ENCODE measurements at regions not wholly inside any gene's neighbourhood (a gene's known extent, or its start where the extent isn't known, plus 50 kb on each side); places are given as distances from the start of the nearest gene placed in this dataset.

- DNase-seq (no peak), ATAC-seq (ENCODE audit: poor library complexity) (no peak)
- intact Hi-C loops (cut with DNase I), result no loop called here
Observed at GRCh38 chr13:26950546-26950945, 190.0 kb upstream of the GPR12 start.

- no peak for DNase-seq
- no peak for ATAC-seq (ENCODE audit: poor library complexity)
- intact Hi-C loops (cut with DNase I), result loop anchor here (5.0 kb wide), 1 partner anchor 407 kb away; no protein-coding TSS in a partner anchor
Observed at GRCh38 chr13:26949701-26950502, 189.3 kb upstream of the GPR12 start.

GRCh38 chr13:26948353-26948752, 187.8 kb upstream of the GPR12 start:
- DNase-seq (no peak), ATAC-seq (ENCODE audit: poor library complexity) (no peak)
- intact Hi-C loops (cut with DNase I), result loop anchor here (5.0 kb wide), 1 partner anchor 409 kb away; no protein-coding TSS in a partner anchor

- intact Hi-C loops (cut with DNase I), result loop anchor here (5.0 kb wide), 1 partner anchor 410 kb away; no protein-coding TSS in a partner anchor
- ATAC-seq (ENCODE audit: poor library complexity) (peak; percentile 80), DNase-seq (no peak)
Observed at GRCh38 chr13:26946684-26947343, 186.2 kb upstream of the GPR12 start.

GRCh38 chr13:26943748-26944147, 183.2 kb upstream of the GPR12 start:
- DNase-seq, result no peak
- ATAC-seq (ENCODE audit: poor library complexity), result peak; percentile 71
- intact Hi-C loops (cut with DNase I), result no loop called here

- DNase-seq, result no peak
- intact Hi-C loops (cut with DNase I), result no loop called here
- no peak for ATAC-seq (ENCODE audit: poor library complexity)
Observed at GRCh38 chr13:26942184-26942583, 181.6 kb upstream of the GPR12 start.

GRCh38 chr13:26941345-26942174, 181.0 kb upstream of the GPR12 start:
- ATAC-seq (ENCODE audit: poor library complexity) (peak; percentile 30), DNase-seq (no peak)
- intact Hi-C loops (cut with DNase I), result no loop called here

- intact Hi-C loops (cut with DNase I), result no loop called here
- no peak for ATAC-seq (ENCODE audit: poor library complexity)
- DNase-seq, result no peak
Observed at GRCh38 chr13:26934096-26934495, 173.5 kb upstream of the GPR12 start.

GRCh38 chr13:26932465-26932864, 171.9 kb upstream of the GPR12 start:
- ATAC-seq (ENCODE audit: poor library complexity) (no peak), DNase-seq (no peak)
- intact Hi-C loops (cut with DNase I), result no loop called here

- ATAC-seq (ENCODE audit: poor library complexity) (peak; percentile 82), DNase-seq (peak; percentile 74)
- intact Hi-C loops (cut with DNase I), result loop anchor here (2.0 kb wide), 1 partner anchor 219 kb away; no protein-coding TSS in a partner anchor
Observed at GRCh38 chr13:26929971-26930730, 169.6 kb upstream of the GPR12 start.

GRCh38 chr13:26927511-26927910, 166.9 kb upstream of the GPR12 start:
- intact Hi-C loops (cut with DNase I), result no loop called here
- no peak for DNase-seq
- ATAC-seq (ENCODE audit: poor library complexity), result no peak

GRCh38 chr13:26926371-26926770, 165.8 kb upstream of the GPR12 start:
- no peak for ATAC-seq (ENCODE audit: poor library complexity)
- intact Hi-C loops (cut with DNase I), result no loop called here
- no peak for DNase-seq

GRCh38 chr13:26923824-26924605, 163.4 kb upstream of the GPR12 start:
- no peak for DNase-seq
- peak; percentile 65 for ATAC-seq (ENCODE audit: poor library complexity)
- intact Hi-C loops (cut with DNase I), result no loop called here

- ATAC-seq (ENCODE audit: poor library complexity), result no peak
- intact Hi-C loops (cut with DNase I), result no loop called here
- no peak for DNase-seq
Observed at GRCh38 chr13:26921918-26922317, 161.3 kb upstream of the GPR12 start.

- DNase-seq (no peak), ATAC-seq (ENCODE audit: poor library complexity) (no peak)
- intact Hi-C loops (cut with DNase I), result no loop called here
Observed at GRCh38 chr13:26920614-26921355, 160.2 kb upstream of the GPR12 start.

- no peak for ATAC-seq (ENCODE audit: poor library complexity)
- DNase-seq, result no peak
- intact Hi-C loops (cut with DNase I), result no loop called here
Observed at GRCh38 chr13:26919732-26920131, 159.1 kb upstream of the GPR12 start.

- intact Hi-C loops (cut with DNase I), result no loop called here
- ATAC-seq (ENCODE audit: poor library complexity), result no peak
Observed at GRCh38 chr13:26919311-26919710, 158.7 kb upstream of the GPR12 start.

More at GRCh38 chr13:26919311-26919710, 158.7 kb upstream of the GPR12 start:
- DNase-seq, result no peak
